NCI-H2227 (cell line): ENCODE measurements at regions not wholly inside any gene's neighbourhood (a gene's known extent, or its start where the extent isn't known, plus 50 kb on each side); places are given as distances from the start of the nearest gene placed in this dataset.

Source experiments
- DNase-seq: peaks from one replicate; lab custom pipeline; 2025; ENCODE audit not compliant: unreplicated experiment; lab: John Stamatoyannopoulos, UW

DNA sequence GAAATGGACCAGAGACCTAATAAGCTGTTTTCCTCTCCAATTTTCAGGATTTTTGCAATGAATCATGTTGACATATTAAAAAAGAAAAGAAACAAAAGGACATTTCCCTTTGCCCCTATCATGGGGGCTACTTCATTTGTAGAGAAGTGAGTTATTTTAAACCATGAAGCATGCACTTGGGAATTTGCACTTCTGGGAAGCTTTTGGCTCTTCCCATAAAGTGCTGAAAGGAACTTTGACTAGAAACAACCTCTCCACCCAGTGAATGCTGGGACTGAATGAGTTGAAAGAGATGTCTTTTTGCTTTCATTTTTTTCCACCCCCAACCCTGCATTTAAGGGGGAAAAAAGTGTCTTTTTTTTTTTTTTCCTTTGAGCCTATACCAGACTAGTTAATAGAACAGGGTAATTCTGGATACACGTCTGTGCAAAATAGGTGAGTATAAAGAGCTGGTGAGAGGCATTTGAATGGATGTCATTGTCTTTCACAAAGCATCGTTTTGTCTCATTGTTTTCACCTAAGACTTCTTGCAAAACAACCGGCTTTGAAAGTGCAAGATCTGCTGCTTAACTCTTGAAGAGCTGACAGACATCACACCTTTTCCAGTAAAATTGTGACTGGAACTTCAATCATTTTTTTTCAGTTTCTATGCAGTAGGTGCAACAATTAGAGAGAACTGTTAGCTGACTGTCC lies 138.7 kb upstream of the BACH2 start:
- no peak for DNase-seq

DNA sequence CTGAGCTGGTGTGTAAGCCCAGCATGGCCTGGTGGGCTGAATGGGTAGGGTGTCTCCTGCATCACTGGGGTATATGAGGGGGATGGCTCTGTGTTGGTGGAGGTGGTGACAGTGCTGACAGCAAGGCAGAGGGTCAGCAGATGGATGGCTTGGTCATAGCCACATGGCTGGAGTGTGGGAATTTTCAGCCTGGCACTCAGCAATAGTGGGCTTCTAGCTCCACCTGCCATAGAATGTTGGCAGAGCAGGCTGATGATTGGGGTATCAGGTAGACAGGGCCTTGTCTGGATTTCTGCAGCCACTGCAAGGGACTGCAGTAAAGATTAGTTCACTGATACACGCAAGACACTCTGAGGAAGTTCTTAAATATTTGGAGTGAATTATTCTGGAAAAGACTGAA lies 137.5 kb upstream of the BACH2 start:
- no peak for DNase-seq

DNA sequence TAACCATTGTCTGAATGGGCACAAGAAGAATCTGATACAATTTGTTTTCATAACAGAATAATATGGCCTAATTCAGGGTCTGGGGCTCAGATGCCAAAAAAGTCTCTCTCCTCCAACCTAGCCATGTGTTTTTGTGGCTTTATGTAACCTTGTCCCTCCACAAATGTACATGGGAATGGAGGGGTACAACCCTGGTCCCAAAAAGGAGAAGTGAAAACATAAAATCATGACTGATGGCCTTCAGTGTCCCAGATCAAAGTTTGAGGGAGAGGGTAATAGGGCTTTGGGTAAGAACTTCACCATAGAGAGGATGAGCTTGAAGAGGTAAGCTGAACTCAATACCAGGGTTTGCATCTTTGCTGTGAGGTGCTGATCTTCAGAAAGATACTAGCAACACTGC lies 136.3 kb upstream of the BACH2 start:
- no peak for DNase-seq

DNA sequence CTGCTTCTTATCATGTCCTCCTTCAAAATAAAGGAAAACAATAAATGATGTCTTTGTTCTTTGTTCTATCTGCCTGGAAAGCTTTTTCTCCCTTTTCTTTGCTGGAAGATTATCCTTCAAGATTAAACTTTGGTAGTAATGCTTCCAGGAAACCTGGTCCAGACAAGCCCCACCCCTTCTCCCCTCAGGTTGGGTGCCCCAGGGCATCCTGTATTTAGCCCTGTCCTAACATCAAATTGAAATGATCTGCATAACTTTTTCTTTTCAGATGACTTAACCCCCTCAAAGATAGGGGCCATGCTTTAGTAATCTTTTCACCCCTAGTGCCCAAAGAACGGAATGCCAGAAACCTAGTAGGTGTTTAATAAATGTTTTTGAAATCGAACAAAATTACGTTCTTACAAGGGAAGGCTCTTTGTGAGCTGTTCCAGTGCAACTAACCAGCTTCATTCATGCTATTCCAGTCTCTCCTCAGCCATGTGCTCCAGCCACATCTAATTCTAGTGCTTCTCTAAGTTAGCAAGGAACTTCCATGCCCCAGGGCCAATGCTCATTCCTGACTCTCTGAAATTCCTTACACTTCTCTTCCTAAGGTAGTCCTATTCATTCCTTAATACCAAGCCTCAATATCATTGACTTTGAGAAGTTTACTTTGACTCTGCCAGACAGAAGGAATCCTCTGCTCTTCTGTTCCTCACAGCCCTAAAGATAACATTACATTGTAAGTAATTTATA lies 135.6 kb upstream of the BACH2 start:
- no peak for DNase-seq

DNA sequence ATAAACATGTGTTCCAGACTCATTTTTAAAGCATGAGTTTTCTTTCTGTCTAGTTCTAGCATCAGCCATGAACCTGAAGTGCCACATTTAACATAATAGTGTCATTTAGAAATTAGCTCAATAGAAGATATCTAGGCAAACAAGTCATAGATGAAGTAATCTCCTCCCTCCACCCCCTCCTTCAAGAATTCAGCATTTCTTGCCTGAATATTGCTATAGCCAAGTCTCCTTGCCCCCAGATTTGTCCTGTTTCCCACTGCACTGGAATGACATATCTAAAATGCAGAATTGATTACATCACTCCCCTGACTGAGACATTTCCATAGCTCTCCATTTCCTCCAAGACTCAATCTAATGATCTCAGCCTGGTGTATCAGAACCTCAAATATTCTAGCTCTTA lies 134.9 kb upstream of the BACH2 start:
- DNase-seq, result no peak

DNA sequence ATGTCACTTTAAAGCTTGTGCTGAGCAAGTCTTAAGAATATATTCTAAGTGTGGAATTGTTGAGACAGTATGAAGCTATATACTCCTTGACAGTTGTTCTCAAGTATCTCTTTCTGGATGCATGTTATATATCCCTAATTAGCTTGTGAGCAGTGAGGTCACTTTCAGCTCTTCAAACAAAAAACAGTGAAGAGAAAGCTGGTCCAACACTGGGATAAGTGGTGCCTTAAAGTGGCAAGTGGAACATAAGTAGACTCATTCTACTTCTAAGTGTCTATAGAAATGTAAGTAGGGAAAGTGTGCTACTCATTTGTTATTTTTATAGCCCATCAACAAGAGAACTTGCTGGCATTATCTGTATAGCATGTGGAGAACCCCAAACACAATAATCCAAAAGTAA lies 133.1 kb upstream of the BACH2 start:
- DNase-seq, result no peak

DNA sequence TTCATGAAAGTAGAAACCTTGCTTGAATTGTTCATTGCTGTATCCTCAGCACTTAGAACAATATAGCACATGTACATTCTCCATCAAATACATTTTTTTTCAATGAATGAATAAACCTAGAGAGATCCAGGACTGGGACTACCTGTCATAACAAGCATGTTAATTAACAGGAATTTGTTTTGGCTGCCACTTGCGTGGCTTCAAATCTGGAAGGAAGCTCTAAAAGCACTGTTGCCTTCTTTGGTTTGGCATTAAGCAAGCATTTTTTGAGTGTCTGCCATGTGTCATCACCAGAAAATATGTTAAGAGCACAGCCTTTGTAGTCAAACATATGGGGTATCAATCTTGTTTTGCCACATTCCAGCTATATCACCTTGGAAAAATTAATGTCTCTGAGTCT lies 131.9 kb upstream of the BACH2 start:
- DNase-seq, result no peak

DNA sequence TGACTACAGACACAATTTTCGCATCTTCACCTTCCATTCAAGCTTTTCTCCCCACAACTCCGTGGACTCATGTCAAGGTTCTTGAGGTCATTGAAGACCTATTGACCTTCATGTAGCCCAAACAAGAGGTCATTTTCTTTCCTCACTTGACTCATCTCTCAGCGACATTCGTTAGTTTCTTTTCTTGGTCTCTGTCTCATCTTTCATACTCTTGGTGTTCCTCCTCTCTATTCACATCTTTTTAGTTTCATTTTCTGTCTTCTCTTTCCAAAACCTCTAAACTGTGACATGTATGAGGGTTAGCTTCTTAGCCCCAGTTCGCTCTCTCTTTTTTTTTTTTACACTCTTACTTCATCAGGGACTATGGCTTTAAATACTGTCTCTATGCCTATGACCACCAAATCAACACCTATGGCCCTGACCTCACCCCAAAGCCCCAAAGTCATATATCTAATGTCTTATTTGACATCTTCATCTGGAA lies 128.6 kb upstream of the BACH2 start:
- DNase-seq, result no peak

DNA sequence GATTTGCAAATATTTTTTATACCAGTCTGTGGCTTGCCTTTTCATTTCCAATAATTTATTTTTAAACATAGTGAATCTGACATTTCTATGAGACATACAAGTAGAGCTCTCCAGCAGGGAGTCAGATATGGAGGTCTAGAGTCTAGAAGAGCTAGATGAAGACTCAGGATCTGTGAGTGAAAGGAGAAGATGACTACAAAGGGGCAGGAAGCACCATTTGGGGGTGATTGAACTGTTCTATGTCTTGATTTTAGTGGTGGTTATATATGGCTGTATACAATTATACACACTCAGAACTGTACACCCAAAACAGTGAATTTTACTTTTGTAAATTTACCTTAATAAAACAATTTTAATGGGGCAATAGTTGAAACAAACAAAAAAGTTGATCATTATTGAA lies 127.9 kb upstream of the BACH2 start:
- DNase-seq, result no peak

DNA sequence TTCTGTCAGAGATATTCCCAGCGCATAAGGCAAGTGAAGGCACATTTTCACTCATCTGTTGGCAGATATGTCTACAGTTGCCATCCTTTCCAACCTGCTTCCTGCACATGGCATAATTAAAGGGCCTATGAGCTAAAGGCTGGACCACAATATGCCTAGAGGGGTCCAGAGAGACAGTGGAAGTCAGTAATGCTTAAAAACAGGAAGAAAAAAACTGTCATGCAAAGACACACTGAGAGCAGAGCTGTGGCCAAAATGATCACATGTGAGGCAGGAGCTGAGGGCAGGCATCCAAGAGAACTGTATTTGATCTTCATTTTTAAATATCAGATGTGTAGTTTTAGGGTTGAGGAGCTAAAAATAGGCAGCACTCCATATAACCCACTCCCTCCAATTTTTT lies 125.0 kb upstream of the BACH2 start:
- DNase-seq, result no peak

DNA sequence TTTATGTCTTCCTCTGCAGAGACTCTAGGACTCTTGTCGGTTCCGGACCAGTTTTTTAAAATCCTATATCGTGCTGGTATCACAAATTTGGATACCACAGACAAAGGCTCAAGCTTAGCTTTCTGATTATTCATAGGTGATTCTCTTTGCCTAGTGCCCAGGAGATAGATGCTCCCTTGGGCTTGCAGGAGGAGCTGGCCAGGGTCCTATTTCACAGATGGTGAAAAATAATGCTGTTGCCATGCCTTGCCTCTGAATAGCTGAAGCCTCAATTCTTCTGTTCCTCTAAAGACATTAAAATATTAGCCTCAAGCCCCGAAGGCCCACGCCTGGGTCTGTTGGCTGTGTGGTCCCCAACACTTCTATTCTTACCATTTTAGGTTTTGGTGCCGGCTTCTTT lies 123.9 kb upstream of the BACH2 start:
- DNase-seq, result no peak

DNA sequence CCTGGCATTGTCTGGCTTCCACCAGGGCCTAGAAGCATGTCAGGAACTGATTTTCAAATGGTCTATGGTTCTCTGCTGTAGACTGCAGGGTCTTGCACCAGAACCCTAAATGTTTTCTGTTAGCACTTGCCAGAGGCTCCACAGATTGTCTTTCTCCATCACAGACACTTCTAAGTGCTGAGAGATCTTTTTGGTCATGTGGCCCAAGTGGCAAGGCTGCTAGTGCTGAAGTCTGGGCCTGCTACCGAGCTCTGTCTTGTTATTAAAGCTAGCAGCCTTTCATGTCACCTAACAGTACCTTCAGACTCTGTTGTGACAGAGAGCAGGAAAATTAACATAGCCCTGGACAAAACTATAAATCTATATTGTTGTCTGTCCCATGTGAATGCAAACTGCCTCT lies 120.7 kb upstream of the BACH2 start:
- no peak for DNase-seq

DNA sequence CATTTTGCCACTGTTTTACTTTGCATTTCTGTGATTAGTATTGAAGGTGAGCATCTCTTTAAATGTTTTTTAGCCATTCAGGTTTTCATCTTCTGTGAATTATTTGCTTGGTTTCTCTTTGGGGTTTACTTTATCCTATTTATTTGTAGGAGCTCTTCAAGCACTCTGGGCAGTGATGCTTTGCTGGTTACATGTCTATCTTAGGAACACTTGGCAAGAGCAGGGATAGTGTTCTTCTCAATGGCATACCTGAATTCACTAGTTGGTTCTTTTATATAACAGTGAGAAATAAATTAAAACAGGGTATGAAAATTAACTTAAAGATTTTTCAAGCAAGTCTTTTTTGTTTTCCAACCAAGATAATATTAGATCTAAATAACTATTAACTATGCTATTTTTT lies 119.7 kb upstream of the BACH2 start:
- no peak for DNase-seq

DNA sequence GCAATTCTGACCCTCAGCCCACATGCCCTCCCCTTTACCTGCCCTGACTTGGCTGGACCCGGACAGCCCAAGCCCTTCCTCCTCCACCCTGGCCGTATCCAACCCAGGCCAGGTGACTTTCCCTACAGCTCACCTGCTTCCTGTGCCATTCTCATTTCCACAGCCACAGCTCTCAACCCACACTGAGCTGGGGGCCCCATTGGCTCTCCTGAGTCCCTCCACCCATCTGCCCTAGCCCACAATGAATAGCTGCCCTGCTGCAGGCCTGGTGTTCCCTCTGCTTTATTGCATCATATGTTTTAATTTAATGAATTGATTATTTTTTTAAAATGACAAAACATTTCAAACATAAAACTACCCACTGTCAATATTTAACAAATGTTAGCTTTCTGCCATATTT lies 118.5 kb upstream of the BACH2 start:
- DNase-seq, result no peak

DNA sequence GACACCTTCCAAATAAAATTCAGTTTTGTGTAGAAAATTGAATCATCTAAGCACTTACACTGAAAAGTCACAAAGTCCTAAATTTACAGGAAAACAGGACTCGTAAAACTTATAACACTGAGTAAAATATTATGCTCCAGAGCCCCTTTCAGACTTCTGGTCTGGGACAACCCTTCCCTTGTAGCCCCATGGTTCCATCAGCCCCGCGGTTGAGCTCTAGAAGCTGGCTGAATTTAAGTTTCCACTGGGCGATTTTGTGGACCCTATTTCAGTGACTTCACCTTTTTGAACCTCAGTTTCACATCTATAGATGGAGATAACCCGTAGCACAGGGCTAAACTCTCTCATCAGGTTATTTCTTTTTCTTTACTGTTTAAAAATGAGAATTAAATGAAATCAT lies 117.7 kb upstream of the BACH2 start:
- DNase-seq, result no peak

DNA sequence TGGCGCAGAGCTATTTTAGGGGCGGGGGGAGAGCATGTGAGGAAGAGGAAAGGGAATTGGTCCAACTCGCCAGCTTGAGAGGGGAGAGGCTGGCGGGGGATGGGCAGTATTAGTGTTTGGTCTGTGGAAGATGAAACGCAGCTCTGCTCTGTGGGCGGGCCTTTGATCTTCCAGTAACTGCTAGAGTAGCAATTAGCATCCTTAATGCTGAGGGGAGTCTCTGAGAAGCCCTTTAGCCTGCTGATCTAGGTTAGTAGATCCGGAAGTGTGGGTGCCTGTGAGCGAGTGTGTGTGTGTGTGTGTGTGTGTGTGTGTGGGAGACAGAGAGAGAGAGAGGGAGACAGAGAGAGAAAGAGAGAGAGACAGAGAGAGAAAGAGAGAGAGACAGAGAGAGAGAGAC lies 117.2 kb upstream of the BACH2 start:
- peak; percentile 88 for DNase-seq

DNA sequence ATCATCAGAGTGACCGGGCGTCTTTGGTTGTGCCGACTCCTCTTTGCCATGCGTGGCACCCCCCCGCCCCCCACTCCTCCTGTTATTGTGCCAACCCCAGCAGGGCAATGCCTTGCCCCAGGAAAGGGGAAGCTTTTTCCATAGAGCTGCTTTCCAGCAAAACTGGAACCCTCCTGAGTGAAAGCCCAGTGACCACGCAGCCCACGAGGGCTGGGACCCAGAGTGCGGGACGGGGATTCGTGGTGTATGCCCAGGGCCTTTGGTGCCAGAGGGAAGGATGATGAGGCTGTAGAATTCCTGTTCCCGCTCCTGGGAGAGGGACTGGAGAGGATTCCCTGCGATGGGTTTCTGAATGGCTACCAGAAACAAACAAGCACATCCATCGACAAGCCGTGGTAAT lies 116.8 kb upstream of the BACH2 start:
- peak; percentile 43 for DNase-seq

DNA sequence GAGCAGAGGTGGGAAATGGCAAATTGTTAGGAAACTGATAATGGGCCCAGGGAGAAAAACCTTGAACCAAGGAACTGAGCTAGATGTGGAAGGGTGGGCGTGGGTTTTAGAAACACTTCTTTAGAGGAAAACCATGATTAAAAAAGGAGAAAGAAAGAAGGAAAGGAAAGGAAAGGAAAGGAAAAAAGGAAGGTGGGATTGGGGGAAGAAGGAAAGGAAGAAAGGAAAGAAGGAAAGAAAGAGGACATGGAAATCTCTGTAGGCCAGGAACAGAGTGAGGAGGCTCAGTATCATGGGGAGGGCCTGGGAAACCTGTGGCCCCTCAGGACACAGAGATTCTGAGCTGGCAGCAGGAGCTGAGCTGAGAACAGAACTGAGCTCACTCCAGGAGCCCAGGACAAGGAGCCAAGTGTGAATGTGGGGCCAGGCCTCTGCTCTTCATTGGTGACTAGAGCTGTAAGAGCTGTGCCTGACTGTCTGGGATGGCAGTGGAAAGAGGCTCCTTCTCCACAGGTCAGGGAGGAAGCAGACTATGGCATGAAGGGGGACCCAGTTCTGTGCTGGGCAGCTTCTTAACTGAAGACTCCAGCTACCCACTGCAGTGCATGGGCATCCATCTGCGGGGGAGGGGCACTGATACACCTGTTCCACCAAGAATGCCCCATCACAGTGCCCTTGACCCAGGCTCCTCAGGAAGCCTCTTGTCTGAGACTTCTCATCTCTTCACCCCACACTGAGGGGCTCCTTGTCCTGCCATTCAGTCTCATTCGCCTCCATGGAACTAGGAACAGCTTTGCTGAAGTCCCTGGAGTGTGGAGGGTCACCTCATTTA lies 116.1 kb upstream of the BACH2 start:
- DNase-seq, result no peak

DNA sequence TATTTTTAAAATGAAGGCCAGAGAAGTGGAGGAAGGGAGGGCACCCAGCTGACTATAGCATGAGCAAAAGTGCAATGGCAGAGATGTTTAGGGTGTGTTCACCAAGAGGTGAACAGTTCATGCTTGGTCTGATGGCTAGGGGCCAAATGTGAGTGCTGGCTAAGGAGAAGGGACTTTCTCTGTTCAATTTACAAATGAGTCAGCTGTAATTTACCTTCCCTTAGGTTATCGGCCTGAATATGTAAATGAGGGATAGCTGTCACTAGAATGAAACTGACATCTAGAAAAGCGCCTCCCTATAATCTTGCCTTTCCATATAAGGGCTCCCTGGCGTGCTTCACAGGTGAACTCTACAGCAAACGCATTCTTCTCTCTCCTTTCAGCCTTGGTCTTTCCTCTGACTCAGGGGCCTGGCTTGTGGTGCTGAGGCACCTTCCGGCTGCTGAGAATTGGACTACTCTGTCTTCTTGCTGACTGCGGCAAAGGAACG lies 114.7 kb upstream of the BACH2 start:
- no peak for DNase-seq

DNA sequence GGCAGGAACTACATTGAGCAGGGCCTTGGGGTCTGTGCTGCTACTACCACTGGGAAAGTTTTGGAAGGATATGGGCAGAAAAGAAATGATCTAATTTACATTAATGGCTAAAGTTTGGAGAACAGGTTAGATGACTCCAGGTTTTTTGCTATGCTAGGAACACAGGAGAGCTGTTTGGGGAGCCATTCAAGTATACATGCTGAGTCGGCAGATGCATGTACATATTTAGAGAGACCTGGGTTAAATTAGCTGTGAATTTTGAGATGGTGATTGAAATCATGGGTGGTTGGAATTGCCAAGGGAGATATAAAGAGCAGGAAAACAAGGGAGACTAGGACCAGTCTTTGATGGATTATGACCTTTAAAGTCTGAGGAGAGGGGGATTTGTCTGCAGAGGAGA lies 113.1 kb upstream of the BACH2 start:
- no peak for DNase-seq

DNA sequence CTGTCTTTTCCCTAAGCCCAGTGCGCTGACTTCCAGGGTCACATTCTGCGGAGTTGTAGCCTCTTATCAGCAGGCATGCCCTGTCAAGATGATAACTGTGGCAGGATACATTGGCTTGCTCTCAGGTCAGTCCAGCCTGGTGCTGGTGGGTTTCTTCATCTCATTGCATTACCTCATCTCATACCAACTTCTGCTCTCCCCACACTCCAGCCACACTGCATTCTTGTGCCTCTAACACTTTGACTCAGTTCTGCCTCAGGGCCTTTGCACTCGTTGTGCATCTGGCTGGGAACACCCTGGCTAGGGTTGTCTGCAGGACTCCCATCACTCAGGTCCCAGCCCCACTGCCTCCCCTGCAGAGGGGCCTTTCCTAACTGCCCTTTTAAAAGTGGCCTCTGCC lies 110.3 kb upstream of the BACH2 start:
- DNase-seq, result no peak
